A673 (cell line): ENCODE measurements at regions not wholly inside any gene's neighbourhood (a gene's known extent, or its start where the extent isn't known, plus 50 kb on each side); places are given as distances from the start of the nearest gene placed in this dataset.
"Not testable (repeated sequence)": the region's sequence is repeated elsewhere in the genome, so short reads cannot be mapped to it uniquely, and the experiment has no call there.

Experiments used
- EZH2 ChIP-seq: fragments of 200-600 bp; sonication (generic); IDR thresholded peaks from 2 replicates; pipeline ENCODE4 v1.6.1; 2017; ENCODE audit warnings: borderline replicate concordance, low read depth, mild to moderate bottlenecking, mixed read lengths, antibody characterized with exemption, low read length; ENCODE audit not compliant: poor library complexity, severe bottlenecking
- TF ChIP-seq, protein P1 (sequence below): fragments of 300-800, 200-600 bp; sonication (generic); conservative IDR thresholded peaks from 2 replicates; pipeline ENCODE4 v1.5.1; 2017; ENCODE audit warnings: low read depth, mild to moderate bottlenecking, antibody characterized with exemption, low read length, moderate library complexity, mixed read lengths

DNA sequence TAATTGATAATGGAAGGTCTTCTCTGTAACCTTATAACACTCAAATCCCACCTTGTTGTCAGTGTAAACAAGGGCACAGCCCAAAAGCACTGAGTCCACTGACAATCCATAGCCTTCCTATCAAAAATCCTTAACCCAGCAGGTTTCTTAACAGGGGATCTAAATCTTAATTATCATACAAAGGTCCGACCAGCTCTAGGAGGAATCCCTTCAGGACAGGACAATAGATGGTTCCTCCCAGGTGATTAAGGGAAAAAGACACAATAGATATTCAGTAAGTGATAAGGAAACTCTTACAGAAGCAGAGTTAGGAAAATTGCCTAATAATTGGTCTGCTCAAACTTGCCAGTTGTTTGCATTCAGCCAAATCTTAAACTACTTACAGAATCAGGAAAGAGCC, 951.9 kb upstream of the CTNND2 start:
- TF ChIP-seq, protein P1, sequence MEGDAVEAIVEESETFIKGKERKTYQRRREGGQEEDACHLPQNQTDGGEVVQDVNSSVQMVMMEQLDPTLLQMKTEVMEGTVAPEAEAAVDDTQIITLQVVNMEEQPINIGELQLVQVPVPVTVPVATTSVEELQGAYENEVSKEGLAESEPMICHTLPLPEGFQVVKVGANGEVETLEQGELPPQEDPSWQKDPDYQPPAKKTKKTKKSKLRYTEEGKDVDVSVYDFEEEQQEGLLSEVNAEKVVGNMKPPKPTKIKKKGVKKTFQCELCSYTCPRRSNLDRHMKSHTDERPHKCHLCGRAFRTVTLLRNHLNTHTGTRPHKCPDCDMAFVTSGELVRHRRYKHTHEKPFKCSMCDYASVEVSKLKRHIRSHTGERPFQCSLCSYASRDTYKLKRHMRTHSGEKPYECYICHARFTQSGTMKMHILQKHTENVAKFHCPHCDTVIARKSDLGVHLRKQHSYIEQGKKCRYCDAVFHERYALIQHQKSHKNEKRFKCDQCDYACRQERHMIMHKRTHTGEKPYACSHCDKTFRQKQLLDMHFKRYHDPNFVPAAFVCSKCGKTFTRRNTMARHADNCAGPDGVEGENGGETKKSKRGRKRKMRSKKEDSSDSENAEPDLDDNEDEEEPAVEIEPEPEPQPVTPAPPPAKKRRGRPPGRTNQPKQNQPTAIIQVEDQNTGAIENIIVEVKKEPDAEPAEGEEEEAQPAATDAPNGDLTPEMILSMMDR: not testable (repeated sequence)
- TF ChIP-seq EZH2: not testable (repeated sequence)
